Inferior parietal cortex (tissue), 1 donor: ENCODE measurements at regions not wholly inside any gene's neighbourhood (a gene's known extent, or its start where the extent isn't known, plus 50 kb on each side); places are given as distances from the start of the nearest gene placed in this dataset.

Experiments used
- DNase-seq: peaks from one replicate; pipeline ENCODE4 v3.0.0-alpha.2; 2016; ENCODE audit errors: extremely low spot score

DNA sequence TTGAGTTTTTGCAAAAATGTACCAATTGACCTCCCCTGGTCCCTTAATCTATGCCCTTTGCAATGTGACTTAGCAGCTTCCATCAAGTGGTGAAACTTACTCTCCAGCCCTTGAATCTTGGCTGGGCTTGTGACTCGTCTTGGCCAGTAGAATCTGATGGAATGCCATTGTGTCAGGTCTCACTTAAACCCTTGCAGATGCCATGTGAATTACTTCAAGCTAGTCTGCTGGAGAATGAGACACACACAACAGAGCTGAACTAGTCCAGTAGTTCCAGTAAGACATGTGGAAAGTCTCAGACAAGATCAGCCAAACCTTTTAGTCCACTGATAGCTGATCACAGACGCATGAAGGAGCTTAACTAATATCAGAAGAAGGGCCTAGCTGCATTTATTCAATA, 567.8 kb upstream of the CPEB2 start:
- DNase-seq, result no peak

DNA sequence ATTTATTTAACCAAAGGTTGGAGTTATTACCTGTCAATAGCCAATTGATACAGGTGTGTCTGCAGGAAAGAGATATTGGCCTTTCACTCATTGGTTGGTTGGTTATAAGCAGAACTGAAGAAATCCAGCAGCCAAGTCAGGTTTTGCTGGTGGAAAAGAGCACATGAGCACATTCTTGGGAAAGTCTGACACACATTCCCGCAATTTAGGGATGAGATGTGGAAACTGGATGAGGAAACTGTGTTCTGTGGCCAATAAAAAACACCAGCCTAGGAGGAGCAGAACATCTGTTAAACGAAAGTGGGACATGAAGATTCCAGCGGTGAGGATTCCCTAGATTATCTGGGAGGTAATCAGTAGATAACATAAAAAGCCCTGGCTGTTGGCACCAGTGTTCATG, 567.4 kb upstream of the CPEB2 start:
- no peak for DNase-seq

DNA sequence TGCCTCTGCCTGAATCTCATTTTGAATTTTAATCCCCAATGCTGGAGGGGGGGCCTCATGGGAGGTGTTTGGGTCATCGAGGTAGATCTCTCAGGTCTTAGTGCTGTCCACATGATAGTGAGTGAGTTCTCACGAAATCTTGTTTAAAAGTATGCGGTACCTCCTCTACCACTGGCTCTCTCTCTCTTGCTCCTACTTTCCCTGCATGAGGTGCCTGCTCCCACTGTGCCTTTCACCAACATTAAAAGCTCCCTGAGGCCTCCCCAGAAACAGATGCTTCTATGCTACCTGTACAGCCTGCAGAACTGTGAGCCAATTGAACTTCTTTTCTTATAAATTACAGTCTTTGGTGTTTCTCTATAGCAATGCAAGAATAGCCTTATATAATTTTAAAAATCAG, 560.7 kb upstream of the CPEB2 start:
- no peak for DNase-seq

DNA sequence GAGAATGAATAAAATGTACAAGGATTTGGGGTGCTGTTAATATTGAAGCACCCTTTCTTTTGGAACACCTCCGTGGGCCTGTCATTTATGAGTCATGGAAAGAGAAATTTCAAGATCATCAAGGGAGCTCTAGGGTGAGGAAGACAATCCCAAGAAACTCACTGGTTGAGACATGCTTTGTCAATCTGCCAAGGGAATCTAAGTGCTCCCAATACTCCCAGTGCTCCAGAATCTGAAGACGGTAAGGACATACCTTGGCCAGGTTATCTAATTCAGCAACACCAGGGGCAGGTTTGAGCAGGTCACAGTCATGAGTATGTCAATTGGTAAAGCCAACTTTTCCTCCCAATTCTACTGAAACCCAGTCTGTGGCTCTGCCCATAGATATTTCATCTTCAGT, 556.4 kb upstream of the CPEB2 start:
- no peak for DNase-seq

DNA sequence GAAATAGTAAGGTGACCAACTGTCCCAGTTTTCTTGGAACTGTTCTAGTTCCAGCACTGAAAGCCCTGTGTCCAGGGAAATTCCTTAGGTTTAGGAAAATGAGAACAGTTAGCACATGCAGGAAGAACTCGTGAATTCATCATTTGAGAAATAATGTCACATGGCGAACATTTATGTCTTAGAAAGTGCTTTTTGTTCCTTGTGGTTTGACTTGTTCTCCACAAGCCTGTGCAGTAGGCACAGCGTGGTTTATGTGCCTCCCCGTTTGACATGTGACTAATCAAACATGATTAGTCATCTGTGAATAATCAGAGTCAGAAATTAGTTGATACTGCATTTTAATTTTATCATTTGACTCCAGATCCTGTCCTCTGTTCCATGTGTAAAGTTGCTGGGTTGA, 556.0 kb upstream of the CPEB2 start:
- no peak for DNase-seq

DNA sequence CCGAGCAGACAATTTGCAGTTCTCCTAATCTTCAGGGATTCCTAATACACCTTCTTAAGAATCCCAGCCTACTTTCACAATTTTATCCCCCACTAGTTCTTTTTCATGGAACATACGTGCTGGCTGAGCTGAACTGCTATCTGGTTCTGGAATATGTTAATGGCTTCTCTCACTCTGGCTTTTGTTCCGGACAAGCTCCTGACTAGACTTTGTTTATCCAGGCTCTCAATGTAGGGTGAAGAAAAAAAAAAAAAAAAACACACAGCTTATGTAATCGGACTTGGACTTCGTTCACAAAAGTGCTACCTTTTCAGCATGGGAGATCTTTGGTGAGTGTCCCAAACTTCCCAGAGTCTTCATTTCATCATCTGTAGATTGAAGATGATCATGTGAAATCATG, 555.4 kb upstream of the CPEB2 start:
- DNase-seq, result no peak

DNA sequence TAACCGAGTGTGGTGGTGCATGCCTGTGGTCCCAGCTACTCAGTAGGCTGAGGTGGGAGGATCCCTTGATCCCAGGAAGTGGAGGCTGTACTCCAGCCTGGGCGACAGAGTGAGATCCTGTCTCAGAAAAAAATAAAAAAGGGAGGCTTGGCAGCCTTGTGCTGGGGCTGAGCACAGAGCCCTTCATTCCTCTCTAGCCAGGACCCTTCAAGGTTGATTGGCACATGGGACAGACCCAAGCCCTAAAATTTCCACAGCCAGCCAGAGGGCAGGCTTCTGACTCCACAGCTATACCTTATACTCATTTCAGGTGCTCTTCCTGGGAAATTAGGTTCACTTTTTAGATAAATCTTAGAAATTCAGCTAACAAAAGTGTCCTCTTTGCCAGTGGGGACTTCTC, 553.0 kb upstream of the CPEB2 start:
- DNase-seq, result no peak

DNA sequence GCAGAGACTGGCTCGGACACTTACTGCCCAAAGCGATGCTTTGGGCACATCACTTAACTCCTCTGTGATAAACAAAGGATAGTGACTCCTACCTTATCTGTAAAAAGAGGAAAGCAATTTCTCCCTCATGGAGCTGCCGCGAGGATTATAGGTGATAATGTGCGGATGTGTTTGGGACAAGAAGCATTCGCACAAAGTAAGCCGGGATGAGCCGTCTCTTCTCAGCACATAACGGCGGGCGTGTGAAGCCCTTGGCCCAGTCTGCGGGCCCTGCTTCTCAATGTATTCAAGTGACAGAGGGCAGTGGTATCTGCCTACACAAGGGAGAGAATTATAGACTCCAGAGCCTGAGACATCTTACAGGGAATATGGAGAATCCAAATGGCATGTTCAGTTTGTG, 550.3 kb upstream of the CPEB2 start:
- no peak for DNase-seq

DNA sequence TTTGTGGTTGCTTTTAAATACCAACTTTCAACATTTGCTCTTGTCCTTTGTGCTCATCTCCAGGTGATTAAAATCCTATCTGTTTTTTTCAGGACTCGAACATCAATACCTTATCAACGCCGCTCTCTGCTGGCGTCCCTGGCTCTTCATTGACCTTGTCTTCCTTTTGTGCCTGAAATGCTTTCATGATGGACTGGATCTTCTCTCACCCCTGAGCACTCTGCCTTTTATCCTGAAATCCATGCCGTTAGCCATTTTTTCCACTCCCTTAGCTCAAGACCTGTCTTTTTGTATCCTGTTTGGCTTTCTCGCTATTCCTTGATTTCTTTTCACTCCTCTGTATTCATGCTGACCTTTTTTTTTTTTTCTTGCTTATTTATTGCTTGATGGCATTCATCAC, 549.5 kb upstream of the CPEB2 start:
- DNase-seq, result no peak

DNA sequence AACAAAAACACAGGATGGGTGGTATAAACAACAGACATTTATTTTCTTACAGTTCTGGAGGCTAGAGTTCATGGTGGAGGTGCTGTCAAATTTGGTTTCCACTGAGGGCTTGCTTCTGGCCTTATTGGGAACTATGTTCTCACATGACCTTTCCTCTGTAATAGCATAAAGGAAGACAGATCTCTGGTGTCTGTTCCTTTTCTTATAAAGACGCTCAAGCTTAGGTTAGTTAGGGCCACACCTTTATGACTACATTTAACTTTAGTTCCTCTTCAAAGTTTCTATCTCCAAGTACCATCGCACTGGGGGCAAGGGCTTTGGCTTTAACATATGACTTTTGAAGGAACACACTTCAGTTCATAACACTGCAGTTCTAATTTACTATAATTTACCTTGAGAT, 543.8 kb upstream of the CPEB2 start:
- no peak for DNase-seq

DNA sequence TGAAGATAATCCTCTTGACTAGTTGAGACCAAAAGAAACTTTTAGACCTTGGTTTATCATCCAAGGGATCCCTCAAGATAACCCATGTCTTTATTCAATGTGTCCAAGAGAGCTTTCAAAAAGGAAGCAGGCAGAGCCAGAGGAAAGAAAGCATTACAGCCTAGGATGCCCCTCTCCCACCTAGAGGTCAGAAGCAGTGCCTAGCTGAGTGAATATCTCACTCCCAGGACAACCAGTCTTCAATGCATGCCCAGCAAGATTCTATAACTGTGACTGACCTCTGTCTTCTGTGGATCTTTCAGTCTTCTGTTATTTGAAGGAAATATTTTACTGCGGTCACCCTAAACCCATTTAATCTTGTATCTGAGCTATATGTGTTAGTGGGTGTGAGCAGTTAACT, 537.2 kb upstream of the CPEB2 start:
- no peak for DNase-seq

DNA sequence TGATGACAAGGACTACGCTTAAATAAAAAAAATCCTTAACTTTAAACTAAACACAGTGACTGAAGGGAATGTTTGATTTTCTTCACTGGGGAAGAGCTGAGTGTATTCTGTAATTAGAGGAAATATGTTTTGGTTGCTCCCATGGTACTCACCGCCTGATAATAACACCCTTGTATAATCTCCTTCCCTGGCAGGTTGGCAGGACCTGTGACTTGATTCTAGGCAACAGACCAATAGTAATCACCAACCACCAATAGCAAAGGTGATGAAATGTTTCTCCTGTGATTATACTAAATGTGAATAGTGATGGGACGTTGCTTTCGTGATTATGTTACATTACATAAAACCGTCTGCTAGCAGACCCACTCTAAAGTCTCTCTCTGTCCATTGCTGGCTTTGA, 536.8 kb upstream of the CPEB2 start:
- no peak for DNase-seq

DNA sequence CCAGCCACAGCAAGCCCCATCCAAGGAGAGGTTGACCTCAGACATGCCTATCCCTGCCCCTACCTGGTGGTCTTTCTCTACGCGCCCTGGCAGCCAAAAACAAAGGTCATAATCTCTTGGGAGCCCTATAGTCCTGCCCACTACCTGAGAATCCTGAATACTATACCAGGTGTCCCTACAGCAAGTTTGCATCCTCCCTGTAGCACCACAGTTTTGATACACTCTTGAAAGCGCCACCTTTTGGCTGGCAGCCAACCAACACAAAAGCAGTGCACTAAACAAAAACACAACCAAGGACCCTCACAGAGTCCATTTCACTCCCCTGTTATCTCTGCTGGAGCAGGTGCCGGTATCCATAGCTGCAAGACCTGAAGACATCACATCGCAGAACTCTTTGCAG, 523.8 kb upstream of the CPEB2 start:
- DNase-seq, result no peak

DNA sequence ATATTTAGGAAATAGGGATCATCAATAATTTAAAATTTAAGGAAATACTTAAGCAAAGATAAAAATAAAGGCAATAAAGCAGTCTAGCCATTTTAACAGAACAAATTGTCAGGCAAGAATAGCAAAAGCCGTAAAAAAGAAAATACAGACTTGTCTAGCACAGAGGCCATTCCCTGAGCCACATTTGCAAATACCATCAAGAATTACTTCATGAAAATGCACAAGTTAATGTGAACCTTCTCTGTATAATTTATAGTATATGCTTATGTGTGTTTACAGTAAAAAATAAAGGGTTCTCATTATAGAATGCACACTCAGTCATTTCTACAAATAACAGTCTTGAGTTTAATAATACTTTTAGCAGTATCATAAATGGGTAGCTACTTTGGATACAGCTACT, 505.9 kb upstream of the CPEB2 start:
- DNase-seq, result no peak

DNA sequence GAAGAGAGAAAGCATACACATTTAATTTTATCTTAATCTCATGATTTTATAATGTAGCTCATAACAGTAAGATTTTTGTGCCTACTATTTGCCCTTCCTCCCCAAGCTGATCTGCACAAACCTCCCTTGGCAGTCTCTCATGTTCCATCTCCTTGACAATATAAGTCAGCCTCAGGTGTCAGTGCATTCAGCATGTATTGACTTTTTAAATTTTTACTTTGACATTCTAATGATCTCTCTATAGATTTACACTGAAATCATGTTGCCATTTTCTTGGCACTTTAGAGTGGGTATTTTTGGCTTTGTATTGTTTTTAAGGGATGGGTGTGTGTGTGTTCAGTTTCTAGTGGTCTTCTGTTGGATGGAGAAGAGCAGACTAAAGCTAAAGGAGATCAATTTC, 505.3 kb upstream of the CPEB2 start:
- no peak for DNase-seq

DNA sequence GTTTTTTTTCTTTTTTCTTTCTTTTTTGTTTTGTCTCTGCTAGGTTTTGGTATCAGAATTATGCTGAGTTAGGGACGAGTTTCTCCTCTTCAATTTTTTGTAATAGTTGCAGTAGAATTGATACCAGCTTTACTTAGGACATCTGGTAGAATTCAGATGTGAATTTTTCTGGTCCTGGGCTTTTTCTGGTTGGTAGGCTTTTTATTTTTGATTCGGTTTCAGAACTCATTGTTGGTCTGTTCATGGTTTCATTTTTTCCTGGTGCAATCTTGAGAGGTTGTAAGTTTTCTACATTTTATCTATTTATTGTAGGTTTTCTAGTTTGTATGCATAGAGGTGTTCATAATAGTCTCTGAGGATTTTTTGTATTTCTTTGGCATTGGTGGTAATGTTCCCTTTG, 498.1 kb upstream of the CPEB2 start:
- DNase-seq, result no peak

DNA sequence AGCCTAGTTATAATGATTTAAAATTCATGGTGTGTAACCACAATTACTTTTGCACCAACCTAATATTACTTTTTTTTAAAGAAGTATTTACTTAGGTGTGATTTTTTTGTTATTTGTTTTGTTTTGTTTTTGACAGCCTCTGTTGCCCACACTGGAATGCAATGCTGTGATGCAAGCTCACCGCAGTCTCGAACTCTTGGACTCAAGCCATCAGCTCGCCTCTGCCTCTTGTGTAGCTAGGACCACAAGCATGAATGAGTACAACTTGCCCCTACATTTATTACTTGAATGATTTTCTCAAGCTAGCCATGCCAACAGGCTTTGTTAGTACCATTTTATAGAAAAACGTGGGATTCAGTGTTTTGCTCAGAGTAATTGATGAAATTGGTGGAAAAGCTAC, 488.8 kb upstream of the CPEB2 start:
- no peak for DNase-seq

DNA sequence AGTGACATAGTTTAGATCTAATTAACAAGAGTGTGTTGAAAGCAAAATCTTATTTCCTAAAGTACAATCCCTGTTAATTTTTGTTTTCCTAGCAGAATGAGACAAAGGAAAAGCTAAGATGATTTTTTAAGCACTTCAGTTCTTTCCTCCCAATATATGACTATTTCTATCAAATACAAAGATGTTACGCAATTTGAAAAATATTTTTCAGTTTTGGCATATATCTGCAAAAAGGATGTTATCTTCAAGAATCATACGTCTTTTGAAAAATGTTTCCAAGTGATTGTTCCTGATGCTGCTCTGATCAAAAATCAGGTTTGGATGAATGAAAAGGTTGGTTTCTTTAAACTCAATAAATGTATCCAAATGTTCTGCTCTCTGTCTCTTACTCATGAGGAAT, 486.7 kb upstream of the CPEB2 start:
- no peak for DNase-seq

DNA sequence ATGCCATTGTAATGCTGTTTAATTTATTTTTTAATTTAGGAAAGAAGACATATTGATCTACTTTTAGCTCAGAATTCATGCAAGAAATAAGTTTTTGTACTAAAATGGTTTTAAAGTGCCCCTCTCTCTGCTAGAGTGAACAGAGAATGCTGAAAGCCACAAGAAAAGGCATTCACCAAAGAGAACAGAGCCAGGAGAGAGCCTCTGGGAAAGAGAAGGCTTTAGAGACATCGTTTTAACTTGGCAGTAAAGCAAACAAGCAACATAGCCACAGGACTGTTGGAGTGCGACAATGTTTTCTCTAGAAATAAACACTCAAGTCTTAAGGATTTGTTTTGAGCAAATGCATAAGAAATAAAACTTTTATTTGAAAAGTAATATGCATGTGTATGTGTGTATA, 484.1 kb upstream of the CPEB2 start:
- DNase-seq, result peak; percentile 7

DNA sequence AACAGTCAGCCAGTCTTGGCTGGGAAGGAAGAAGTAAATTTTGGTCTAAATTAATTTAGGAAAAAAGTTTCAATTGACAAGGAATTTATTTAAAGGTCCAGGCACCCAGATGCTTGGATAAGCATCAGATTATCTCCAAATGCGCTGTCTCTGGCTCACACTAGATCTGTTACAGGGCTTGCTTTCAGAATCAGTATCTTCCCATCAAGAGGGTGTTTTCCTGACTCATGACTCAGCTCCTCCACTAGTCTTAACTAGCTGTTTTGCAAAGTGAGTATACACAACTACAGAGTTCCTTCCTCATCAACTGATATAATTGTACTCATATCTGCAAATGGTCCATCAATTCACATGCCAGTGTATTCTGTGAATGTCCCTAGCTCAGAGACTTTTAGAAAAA, 482.1 kb upstream of the CPEB2 start:
- DNase-seq, result no peak

DNA sequence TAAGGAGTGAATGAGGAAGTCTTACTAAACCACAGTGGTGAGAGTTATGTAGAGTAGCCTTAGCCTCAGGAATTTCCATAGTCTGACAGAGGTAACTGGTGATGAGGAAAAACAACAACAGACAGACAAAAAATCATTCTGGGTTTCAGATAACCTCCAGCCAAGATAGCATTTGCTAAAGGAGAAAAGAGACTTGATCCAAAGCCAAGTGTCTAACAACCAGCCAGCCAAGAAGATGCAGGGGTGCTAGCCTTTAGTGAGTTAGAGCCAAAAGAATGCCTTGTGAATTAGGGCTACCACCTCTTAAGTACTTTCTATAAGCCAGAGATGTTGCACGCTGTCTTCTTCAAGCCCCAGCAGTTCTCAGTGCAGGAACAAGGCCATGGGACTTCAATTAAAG, 478.0 kb upstream of the CPEB2 start:
- DNase-seq, result no peak

DNA sequence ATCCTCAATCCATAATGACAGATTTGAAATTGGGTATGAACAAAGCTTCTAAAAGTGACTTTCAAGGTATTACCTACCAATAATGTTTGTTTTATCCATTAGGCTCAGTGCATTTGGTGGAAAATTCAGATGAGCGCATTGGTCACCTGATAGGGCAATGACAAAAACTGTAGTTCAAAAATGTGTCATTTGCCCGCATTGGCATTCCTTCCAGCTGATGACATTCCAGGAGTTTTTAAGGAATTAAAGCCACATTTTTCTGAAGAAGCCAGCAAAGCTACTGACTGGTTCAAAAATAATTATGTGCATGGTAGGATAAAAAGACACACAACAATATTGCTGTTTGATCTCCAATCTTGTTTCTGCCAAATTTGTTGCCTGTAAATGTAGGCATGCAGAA, 473.4 kb upstream of the CPEB2 start:
- no peak for DNase-seq

DNA sequence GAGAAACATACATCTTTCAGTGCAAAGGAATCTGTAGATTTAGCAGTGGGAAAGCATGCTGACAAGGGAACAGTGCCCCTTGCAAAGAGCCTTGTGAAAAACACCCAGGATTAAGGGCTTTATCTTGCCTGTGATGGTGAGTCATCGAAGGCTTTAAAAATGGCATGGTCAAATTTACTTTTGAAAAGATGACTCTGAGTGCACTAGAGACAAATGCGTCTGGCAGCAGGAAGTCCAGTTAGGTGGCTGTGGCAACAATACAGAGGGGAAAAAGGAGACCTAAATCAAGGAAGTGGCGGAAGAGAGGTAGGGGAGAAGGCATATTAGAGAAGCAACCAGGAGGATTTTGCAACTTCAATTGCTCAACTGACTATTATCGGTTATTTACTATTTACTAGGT, 472.6 kb upstream of the CPEB2 start:
- DNase-seq, result no peak

DNA sequence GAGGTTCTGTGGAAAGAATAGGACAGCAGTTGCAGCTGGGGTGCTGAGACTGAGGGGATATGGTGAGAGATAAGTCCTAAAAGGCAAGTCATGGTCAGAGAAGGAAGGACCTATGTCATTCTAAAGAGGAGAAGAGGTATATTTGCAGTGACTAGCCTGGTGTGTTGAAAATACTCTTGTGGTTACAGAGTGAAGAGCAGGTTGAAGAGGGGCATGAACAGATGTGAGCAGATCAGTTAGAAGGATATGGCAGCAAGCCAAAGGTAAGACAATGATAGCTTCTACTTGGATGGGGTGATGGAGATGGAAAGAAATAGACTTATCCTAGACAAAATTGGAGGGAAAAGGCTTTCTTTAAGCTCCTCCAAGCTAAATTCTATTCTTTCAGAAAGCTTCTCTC, 469.8 kb upstream of the CPEB2 start:
- DNase-seq, result no peak

DNA sequence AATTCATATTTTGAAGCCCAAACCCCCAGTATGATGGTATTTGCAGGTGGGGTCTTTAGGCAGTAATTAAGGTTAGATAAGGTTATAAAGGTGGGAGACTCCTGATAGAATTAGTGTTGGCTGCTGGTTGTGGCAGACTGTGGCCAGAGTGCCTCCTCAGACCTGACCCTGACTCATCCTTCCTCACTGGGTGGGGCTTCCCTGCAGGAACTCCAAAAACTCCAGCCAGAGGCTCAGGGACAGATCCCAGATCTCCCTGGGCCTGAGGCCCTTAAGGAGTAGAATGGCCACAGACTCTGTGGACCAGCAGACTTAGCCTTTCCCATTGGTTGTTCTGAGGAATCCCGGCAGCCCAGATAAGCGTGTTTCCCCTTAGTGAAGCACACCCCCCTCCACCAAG, 463.0 kb upstream of the CPEB2 start:
- DNase-seq, result no peak
